Stimulated activated naive CD8-positive, alpha-beta T cell treated with anti-CD3 and anti-CD28 coated beads, Interleukin-15, Interleukin-2, amounts not matched to agents 100 U/mL and 50 U/mL, for 24 hours (primary cell): ENCODE measurements at regions not wholly inside any gene's neighbourhood (a gene's known extent, or its start where the extent isn't known, plus 50 kb on each side); places are given as distances from the start of the nearest gene placed in this dataset.
A peak's percentile ranks its signal among the peaks of the same experiment; 100 is the strongest.

Source experiments
- ATAC-seq: fragments of 150-1000 bp; cut with Tn5 transposase; one replicate; pipeline ENCODE4 v1.10.0; 2021
- DNase-seq: peaks from one replicate; pipeline ENCODE4 v3.0.0; 2021

DNA sequence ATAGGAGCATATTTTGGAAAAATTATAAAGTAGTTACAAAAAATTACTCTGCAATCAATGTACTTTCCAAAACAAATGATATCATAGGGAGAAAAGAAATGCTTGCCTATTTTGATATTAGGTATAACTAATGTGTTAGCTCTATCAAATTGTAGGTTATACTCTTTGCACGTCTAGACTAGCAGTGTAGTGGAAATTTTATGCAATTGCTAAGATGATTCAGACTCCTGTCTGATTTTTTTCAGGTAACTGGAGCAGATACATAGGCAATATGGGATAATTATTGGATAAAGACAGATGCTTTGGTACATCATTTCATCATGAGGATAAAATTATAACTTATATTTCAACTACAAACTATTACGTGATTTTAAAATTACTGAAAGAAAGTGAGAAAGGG, 918.3 kb downstream of the EPHA4 start:
- DNase-seq (no peak), ATAC-seq (no peak)

DNA sequence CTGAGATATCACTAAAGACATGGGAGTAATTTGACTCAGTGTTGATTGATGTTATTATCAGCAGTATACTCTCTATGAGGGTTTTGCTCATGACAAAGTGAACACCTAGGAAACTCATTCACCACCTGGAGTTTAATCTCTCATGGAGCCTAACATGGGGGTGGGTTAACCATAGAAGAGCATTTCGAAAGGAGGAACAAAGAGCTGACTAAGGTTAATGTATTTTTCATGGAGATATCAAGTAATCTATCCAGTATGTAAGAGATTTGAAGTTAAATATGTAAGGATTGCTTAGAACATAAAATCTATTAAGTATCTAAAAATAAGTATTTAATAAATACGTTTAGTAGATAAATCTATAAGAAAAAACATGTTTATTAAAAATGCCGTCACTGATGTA, 917.8 kb downstream of the EPHA4 start:
- DNase-seq (no peak), ATAC-seq (no peak)

DNA sequence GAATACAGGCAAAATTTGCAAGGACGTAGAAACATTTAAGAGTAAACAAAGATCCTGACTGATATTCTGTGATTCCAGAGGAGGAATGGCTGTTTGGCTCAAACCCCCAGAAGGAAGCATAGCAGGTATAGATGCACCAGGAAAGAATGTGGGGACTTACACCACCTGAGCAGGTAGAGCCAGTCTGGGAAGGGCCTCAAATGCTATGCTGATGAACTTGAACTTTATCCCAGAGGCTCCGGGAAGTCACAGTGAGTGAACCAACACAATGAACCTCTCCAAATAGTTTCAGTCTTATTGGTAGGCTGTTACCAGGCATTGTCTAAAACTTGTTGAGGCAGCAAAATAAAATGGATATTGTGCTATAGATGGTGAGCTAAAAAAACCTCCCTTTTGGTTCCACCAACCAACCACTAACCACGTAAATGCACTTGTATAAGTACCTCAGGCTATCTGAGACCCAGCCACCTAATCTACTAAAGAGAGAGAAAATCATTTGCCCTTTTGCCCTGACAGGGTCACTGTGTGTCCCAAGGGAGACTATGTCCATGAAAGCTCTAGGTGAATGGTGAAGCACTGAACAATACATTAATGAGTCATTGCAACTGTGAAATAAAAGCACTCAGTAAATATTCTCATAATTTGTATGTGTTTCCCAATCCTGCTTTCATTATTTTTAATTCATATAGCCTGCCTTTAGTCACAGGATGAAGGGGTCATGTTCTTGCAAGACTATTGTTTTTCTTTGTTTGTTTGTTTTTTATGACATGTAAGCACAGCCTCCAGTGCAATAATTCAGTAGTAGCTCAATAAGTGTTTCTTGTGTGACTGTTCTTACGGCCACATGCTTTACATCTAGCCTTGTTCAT, 911.6 kb downstream of the EPHA4 start:
- no peak for DNase-seq
- no peak for ATAC-seq

DNA sequence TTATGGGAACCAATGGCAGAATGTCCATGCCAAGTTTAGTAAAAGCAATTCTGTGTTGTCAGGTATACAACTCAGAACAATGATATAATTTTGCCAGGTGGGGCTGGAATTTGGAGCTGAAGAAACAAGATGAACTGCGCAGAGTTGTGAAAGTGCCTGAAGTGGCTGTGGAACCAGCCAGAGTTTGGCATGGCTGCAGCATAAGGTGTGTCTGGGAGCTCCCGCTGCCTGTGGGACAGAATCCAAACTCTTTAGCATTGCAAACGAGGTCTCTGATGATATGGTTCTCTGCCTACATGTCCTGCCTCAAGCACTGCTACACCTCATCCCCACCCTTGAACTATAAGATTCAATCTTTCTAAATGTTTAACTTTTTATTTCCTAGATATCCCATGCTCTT, 909.7 kb downstream of the EPHA4 start:
- DNase-seq, result no peak

DNA sequence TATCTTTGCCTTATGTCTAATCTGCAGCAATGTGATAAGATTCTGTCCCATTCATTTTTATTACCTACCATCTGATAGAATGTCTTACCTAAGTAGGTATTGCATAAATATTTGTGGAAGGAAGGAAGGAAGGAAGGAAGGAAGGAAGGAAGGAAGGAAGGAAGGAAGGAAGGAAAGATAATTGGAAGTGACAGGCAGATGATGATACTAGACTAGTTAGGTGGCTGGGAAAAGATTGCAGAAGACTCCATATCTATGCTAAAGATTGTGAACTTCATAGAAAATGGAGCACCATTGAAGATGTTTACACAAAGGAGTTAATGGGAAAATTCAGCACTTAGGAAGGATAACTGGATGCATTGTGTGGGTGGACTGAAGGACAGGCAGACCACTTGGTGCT, 909.0 kb downstream of the EPHA4 start:
- no peak for ATAC-seq
- DNase-seq, result no peak

More for the DNA sequence above, 909.7 kb downstream of the EPHA4 start:
- no peak for ATAC-seq

DNA sequence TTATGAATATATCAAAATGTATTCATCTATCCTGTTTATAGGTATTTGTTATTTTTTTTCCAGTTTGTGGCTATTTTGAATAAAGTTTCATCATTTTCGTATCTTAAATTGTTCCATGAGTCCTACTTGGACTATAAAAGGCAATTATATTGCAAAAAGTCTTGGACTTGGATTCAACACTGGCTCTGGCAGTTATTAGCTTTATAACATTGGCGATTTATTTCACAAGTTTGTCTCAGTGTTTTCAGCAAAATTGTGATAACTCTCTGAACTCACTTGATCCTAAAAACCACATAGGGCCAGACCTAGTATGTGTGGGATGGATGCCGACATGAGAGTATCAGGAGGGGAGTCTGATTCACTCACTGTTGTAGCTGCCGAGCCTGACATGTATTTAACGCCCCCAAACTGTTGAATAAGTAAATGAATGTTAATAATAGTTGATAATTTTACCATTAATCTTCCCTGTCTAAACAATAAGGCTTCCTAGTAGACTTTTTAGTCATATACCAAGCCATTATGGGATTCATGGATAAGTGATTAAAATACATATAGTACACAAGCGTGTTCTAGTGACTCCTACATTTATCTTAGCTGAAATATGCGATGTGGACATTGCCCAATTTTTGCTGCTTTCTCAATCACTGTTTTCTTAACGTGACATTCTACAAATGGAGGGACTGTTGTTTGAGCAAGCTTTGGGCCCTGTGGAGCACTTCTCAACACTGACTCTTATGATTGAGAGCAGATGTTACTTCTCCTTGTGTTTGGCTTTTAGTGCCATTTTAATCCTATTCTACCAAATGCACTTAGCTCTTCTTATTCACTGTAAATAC, 907.6 kb downstream of the EPHA4 start:
- DNase-seq (no peak), ATAC-seq (no peak)

DNA sequence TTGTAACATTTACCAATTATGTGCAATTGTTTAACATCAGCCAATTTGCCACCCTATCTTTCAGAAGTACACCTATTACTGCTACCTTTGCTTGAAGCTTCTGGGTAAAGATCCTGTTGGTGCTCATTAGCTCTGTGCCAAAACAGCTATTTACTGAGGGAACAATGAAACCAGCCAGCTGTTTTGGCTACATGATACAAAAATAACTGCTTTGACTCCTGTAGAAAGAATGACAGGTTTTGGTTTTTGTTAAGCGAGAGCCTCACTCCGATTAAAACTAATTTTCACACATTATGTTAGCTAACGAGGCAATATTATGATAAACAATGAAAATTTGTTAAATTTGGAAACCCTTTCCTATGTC, 907.0 kb downstream of the EPHA4 start:
- ATAC-seq, result no peak
- no peak for DNase-seq

DNA sequence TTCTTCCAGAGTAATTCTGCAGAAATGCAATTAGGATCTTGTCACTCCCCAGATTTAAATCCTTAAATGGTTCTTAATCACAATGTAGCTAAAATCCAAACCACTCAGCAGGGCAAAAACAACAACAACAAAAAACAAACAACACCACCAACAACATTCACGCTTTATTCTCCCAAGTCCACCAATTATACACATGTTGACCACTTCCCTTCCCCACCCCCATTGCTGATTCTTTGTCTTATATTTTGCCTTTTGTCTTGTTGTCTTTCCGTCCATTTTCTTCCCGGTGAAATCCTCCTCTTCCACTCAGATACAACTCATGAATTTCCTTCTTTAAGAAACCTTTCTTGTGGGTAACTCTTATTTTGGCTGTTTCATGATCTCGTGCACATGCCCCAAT, 902.8 kb downstream of the EPHA4 start:
- no peak for ATAC-seq
- no peak for DNase-seq

DNA sequence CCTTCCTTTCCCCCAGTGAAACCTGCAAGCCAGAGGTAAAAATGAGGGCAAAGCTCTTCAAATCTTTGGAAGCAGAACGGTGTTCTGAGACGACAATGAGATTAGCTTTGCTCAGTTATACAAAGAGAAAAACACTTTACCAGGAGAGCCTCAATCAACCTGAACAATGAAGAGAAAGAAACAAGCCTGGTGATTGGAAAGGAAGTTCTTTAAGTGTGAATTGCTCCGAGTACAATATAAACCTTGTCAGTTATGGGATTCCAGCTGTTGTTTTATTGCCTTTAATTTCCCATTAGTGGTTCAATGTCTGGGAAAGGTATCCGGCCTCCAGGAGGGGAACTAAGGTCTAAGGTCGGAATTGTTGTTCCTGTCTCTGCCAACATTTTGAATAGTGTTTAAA, 901.6 kb downstream of the EPHA4 start:
- DNase-seq (no peak), ATAC-seq (no peak)

DNA sequence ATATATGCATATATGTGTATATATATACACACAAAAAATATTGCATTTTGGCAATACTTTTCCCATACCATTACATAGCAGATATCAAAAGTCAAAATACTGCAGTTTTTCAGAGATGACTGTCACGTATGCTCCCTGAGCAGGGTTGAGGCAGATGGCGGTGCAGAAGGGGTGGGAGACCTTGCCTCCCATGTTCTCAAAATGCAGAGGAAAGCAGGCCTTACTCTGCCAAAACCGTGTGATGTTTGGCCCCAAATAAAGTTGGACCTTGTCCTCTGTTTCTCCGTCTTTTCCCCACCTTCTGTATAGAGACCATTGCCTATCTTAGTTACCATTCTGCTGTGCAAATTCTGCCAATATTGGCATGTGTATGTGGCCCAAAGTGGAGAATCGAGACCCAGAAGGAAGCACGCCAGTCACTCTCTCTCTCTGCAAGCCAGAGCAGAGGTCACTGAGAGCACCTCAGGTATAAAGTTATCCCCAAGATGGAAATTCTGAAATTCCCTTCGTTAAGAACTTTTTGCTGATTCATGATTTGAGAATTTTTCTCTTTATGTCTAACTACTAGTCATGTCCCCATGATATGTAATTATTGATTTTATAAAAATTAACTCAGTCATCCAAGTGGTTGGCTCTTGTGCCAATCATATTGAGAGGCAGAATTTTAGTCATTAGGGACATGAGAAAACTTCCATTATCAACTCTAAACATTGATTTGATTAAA, 898.8 kb downstream of the EPHA4 start:
- ATAC-seq (no peak), DNase-seq (no peak)

DNA sequence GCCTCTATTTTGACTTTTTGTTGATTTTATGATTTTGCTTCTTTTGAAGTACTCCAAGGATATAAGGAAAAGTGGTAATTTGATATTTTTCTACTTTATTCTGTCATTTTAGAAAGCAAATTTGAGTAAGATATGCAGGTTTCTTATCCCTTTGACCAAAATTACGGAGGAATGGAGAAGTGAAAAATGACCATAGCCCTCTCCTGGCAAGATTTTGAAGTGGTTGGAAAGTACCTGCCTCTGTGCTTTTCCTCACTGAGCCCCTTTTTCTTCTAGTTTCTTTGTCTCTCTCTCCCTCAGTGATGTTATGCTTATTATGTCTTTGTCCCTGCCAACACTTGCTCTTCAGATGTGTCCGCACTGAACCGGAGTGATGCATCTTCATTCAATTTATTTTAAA, 898.1 kb downstream of the EPHA4 start:
- DNase-seq, result no peak
- no peak for ATAC-seq

DNA sequence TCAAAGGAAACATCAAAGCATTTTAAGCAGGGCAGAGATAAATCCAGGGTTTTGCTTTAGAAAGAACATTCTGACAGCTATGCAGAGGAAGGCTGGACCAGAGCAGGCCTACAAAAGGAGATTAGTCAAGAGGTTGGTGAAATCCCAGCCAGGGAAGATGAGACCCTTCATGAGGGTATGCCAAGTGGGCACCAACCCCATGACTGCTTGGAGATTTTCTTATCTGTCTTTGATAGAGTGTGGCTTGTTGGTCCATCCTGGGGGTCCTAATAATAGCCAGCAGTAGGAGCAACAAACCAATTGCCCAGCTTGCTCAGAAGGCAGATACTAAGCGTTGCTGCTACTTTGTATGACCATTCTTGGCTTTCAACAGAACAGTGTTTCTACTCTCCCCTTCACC, 895.4 kb downstream of the EPHA4 start:
- ATAC-seq, result no peak
- no peak for DNase-seq

DNA sequence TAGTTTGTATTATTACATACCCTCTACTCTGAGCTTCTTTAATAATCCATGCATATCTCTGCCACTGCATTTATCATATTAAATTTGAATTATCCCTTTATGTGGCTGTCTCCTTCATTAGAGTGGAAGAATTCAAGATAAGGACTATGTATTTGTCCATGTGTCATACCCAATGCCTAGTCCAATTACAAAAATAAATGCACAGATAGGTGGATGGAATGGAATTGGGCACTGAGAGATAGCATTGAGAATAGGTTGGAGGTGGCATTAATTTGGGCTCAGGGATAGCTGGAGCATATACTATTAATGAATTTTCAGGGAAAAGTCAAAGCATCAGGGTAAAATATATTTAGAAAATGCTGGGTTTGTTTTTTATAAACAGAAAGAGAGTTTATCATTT, 893.2 kb downstream of the EPHA4 start:
- ATAC-seq, result no peak
- DNase-seq, result no peak

DNA sequence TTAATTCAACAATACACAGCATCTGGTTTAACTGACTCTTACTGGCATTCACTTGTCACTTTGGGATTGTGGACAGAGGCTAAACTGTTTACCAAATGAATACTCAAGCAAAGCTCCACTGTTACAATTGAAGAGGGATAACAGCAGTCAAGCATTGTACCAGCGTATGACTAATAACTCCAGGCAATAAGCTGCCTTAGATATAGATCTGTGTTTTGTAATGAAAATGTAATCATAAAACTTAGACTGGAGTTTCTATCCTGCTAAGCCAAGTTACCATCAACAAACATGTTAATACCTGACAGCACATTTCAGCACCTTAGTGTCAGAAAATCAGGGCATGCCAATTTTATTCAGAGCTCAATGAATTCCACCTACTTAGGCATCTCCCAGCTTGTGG, 889.5 kb downstream of the EPHA4 start:
- ATAC-seq, result no peak
- DNase-seq, result no peak

DNA sequence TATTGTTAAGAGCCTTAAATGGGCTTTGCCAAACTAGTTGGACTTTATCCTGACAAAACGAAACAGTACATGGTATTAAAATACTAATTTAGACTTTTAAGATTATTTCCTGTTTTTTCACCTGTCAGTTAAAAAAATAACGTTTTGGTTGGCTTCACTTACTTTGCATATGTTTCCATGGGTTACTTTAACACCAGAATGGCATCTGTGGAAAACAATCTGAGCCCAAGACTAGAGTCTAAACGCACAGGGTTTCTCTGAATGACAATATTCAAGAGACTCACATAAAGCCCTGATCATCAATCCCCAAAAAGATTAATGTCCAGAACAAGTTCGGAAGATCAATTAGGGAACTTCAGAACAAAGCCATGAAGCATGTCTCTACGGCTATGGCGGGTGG, 888.0 kb downstream of the EPHA4 start:
- ATAC-seq (no peak), DNase-seq (no peak)

DNA sequence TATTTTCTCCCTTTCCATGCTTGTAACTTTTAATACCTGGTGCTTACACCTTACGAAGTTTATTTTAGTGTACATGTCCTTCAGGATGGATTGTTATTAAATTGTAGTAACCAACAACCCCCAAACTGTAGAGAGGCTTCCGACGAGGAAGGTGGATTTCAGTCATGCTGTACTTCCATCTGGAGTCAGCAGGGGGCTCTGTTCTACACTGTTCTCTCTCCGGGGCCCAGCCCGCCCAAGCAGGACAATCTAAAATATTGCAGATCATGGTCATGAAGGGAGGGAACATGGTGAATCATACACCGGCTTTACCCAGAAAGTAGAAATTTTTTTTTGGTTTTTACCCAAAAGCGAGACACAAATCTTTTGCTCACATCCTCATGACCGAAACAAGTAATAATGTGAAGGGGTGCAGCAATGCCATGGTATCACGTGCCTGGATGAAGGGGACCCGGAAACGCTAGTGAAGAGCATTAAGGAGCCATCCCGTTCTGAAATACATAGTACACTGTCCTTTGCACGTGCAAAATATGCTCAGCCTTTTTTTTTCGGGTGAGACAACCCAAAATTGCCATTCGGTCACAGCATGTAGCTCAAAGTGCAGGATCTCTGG, 884.8 kb downstream of the EPHA4 start:
- DNase-seq (peak; percentile 60), ATAC-seq (peak; percentile 72)

DNA sequence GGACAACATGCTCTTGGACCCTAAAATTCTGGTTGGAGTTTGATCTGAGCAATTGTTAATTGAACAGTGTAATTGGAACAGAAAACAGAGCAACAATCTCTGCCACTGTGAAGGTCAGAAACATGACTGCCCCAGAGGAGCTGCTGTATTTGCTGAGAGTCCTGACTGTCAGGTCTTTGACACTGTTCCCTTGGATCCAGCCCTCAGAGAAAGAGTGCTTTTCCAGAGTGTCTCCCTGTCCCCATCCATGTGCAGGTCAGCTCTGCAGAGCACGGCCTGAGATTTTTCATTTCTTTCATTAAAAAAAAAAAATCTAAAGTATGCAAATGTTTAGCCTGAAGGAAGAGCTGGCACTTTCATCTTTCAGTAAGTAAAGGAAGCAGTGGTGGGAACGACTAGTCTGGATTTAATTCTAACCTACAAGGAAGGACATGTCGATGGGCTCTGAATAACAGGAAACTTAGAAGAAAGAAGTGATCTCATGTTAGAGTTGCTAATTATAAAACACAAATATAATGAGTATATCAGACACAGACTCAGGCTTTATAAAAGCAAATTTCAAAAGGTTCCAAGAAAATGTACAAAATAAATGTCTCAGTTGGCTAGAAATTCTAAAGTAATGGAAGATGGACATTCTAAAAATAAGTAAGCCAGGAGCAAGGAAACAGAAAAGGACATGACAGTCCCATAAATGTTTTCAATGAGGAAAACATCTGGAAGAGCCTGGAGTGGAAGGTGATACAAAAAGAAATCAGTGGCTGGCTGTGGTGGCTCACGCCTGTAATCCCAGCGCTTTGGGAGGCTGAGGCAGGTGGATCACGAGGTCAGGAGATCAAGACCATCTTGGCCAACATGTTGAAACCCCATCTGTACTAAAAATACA, 876.5 kb downstream of the EPHA4 start:
- DNase-seq (no peak), ATAC-seq (no peak)

DNA sequence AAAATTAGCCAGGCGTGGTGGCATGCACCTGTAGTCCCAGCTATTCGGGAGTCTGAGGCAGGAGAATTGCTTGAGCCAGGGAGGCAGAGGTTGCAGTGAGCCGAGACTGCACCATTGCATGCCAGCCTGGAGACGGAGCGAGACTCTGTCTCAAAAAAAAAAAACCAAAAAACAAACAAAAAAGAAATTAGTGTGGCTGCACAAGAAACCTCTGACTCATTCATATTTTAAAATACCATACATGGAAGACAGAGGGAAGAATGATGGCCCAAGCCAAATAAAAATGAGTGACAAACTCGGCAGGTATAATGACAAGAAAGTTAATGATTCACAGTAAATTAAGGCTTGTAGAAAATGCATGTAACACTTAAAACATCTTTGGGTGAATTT, 875.8 kb downstream of the EPHA4 start:
- no peak for DNase-seq
- ATAC-seq, result no peak

DNA sequence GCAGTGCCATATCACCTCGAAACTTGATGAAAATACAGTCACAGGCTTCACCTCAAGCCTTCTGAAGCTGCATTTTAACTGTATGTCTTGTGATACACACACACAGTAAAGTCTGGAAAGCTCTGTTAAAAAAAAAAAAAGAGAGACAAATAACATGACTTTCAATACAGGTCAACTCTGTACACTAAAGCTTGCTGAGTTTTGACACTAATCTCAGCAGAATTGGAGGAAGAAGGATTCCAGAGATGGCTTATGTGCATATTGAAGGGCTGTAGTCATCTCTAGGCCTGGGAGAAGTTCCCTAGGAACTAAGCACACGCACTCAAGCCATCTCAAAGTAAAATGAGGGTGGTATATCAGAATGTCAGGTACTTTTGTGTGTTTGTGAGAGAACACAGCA, 875.1 kb downstream of the EPHA4 start:
- ATAC-seq (no peak), DNase-seq (no peak)

DNA sequence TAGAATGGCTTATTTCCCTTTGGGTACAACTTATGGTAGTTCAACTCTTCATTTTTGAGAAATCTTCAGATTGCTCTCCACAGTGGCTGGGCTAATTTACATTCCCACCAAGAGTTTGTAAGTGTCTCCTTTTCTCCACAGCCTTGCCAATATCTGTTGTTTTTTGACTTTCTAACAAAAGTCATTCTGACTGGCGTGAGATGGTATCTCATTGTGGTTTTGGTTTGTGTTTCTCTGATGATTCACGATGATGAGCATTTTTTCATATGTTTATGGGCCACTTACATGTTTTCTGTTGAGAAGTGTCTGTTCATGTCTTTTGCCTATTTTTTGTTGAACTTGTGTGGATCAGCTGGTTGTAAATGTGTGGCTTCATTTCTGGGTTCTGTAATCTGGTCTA, 871.0 kb downstream of the EPHA4 start:
- DNase-seq (no peak), ATAC-seq (no peak)

DNA sequence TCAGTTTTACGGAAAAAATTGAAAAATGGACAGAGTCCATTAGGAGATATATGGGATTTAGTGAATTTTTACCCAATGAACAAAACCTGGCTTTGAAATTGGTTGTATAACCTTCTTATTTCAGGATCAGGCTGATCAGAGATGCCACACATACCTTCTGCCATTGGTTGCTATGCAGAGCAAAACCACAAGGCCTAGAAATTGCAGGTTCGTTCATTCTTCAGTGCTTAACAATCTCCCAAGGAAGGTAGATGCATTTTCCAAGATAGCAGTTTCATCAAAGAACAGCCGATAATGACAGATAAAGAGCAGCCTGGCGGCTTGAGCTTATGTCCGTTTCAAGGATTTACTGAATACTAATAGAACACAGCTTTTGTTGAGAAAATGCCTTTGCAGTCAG, 868.8 kb downstream of the EPHA4 start:
- no peak for ATAC-seq
- no peak for DNase-seq

DNA sequence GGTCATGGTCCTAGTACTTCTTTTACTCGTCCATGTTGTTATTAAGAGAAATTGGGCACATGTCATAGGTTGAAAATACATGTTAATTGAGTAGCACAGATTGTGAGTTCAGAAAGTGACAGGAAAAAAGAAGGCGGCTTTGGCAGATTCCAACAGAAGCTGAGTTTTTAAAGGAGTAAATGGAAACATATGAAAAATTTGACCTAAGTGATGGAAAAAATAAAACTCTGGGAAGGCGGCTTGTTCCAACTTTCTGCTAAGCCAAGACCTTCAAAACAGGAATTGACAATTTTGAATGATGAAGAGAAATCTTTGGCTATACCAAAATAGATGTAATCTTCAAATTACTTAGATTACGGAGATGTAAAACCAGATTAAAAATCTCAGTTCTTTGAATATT, 868.0 kb downstream of the EPHA4 start:
- no peak for ATAC-seq
- no peak for DNase-seq
